GM13976 (cell line): ENCODE measurements at regions not wholly inside any gene's neighbourhood (a gene's known extent, or its start where the extent isn't known, plus 50 kb on each side); places are given as distances from the start of the nearest gene placed in this dataset.

Experiments used
- DNase-seq: peaks from one replicate; pipeline ENCODE4 v3.0.0; 2012; ENCODE audit warnings: low spot score
- in situ Hi-C: fragments of 300-500 bp; cut with MboI; formaldehyde crosslinking; loops from one replicate; pipeline ENCODE4 v1.12.0; 2022; ENCODE audit warnings: low sequenced_read_pairs, mixed read lengths, inconsistent platforms; ENCODE audit not compliant: unreplicated experiment
- TF ChIP-seq, protein P1 (sequence below): IDR thresholded peaks from 2 replicates; pipeline ENCODE4 v1.5.1; 2012; ENCODE audit warnings: borderline replicate concordance, mild to moderate bottlenecking; ENCODE audit not compliant: insufficient read depth; ENCODE audit errors: extremely low read depth, missing control alignments, control extremely low read depth

DNA sequence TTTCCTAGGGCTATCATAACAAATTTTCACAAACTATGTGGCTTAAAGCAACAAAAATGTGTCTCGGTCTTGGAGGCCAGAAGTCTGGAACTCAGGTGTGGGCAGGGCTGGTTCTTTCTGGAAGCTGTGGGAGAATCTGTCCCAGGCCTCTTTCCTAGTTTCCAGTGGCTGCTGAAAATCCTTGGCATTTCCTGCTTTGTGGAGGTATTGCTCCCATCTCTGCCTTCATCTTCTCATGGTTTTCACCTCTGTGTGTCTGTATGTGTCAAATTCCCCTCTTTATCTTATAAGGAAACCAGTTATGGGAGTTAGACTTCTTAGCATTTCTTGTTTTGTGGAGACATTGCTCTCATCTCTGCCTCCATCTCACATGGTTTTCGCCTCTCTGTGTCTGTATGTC lies 130.4 kb upstream of the PLET1 start:
- no peak for DNase-seq
- TF ChIP-seq, protein P1, sequence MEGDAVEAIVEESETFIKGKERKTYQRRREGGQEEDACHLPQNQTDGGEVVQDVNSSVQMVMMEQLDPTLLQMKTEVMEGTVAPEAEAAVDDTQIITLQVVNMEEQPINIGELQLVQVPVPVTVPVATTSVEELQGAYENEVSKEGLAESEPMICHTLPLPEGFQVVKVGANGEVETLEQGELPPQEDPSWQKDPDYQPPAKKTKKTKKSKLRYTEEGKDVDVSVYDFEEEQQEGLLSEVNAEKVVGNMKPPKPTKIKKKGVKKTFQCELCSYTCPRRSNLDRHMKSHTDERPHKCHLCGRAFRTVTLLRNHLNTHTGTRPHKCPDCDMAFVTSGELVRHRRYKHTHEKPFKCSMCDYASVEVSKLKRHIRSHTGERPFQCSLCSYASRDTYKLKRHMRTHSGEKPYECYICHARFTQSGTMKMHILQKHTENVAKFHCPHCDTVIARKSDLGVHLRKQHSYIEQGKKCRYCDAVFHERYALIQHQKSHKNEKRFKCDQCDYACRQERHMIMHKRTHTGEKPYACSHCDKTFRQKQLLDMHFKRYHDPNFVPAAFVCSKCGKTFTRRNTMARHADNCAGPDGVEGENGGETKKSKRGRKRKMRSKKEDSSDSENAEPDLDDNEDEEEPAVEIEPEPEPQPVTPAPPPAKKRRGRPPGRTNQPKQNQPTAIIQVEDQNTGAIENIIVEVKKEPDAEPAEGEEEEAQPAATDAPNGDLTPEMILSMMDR = no peak
- in situ Hi-C loops = no loop called here

DNA sequence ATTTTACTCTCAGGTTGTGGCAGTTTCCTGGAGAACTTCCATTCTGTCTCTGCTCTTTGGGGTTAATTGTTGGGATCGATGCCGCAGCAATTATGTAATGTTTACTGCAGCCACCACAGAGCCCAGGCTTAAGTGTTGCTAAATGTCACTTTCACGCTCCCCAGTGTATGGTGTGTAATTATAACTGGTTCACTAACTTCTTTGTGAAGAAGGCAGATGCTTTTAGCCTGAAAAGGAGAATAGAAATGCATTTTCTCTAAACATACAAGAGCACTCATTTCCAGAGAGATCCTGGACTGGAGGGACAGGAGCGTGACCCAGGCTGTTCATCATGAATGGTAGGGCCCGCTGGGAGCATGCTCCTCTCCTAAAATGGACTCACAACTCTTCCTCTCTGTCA lies 132.2 kb upstream of the PLET1 start:
- DNase-seq = no peak
- in situ Hi-C loops = no loop called here

DNA sequence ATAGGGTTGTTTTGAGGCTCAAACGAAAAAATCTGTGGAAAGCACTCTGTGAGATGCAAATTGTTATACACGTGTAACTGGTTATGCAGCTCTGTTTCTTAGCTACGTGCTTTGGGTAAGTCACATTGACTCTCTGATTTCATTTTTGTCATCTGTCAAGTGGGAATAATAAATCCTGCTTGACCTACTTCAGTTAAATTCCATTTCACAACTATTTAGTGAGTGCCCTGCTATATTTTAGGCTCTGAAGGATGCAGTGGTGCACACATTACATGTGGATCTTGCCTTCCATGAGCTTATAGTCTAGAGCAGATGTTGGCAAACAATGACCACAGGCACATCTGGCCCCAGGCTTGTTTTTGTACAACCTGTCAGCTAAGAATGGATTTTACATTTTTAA lies 133.6 kb upstream of the PLET1 start:
- no peak for DNase-seq
- in situ Hi-C loops = no loop called here
- TF ChIP-seq, protein P1 = no peak

More for the DNA sequence above, 132.2 kb upstream of the PLET1 start:
- TF ChIP-seq, protein P1 = no peak

DNA sequence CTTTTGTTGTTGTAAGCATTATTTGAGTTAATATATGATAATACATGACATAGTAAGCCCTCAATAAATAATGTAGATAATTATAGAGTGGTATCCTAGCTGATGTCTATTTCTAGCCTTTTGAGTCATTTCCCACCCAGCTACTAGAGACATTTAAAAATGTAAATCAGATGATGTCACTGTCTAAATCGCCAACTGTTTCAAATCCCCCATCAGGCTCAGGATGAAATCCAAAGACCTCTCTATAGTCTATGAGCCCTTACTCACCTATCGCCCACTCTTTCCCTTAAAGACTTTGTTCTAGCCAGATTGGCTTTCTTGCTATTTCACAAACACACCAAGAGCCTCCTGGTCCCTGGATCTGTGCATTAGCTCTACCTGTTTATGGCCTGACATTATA lies 135.4 kb upstream of the PLET1 start:
- no peak for DNase-seq

DNA sequence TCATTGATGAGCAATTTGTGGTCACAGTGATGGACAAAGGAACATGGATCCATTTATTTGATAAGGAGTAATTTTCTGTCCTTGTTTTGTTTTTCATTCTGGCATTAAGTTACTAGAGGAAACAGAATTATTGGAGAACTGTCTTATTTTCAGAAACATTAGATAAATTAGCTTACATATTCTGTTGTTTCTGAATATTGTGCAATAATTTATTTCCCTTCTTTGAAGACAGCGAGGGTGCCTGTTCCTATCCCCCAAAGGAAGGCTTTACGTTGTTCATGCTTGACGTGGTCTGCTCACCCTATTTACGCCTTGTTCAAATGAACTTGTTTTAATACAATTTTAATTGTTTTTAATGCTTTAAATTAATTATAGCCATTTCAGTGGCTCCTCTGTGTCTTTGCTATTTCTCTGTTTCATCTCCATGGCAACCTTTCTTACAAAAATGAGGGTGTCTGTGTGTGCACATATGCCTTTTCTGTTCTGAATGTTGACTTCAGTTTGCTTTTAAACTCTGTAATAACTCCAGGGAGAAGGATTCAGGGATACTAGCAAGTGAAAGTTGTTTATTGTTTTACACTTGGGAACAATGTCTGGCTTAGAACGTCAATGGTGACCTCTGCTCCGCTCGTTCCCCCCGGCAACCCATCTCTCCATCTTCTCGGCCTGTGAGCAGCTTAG lies 138.3 kb upstream of the PLET1 start:
- in situ Hi-C loops = no loop called here

More for the DNA sequence above, 135.4 kb upstream of the PLET1 start:
- in situ Hi-C loops = no loop called here
- TF ChIP-seq, protein P1 = no peak

DNA sequence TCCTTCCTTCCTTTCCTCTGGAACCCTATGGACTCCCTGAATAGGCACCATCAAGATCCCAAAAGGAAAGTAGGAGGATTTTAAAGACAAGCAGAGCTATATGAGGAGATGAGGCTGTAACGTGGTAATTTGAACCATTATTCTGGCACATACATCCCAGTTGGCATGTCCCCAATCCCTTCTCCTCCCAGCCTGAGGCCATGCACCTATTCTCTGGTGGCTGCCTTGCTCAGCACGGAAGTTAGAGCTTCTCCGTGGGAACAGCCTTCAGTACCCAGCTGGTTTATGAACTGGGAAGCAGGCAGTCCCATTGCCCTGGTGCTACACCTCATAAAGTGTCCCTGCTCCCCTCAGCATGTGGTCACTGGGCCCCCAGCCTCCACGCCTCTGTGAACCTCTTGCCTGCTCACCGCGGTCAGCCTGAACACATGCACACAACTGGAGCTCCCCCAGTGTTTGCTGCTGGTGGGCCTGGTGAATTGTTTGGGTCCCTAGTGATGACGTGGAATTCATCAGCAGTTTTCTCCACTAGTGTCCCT lies 139.9 kb upstream of the PLET1 start:
- in situ Hi-C loops = no loop called here
- TF ChIP-seq, protein P1 = no peak
- no peak for DNase-seq

More for the DNA sequence above, 138.3 kb upstream of the PLET1 start:
- no peak for DNase-seq
- TF ChIP-seq, protein P1 = no peak
